NB4 (cell line): ENCODE measurements at regions not wholly inside any gene's neighbourhood (a gene's known extent, or its start where the extent isn't known, plus 50 kb on each side); places are given as distances from the start of the nearest gene placed in this dataset.

Source experiments
- MYC ChIP-seq: IDR thresholded peaks from 2 replicates; pipeline ENCODE4 v1.6.1; 2011; ENCODE audit warnings: low read depth, low read length
- POLR2A ChIP-seq: IDR thresholded peaks from 2 replicates; pipeline ENCODE4 v1.6.1; 2011; ENCODE audit warnings: mild to moderate bottlenecking; ENCODE audit not compliant: insufficient read length; ENCODE audit errors: extremely low read depth
- TF ChIP-seq, protein P1 (sequence below): IDR thresholded peaks from one replicate; pipeline ENCODE4 v1.5.1; 2012; ENCODE audit warnings: low read depth, low read length
- TF ChIP-seq, protein P2 (sequence below): IDR thresholded peaks from 2 replicates; pipeline ENCODE4 v1.6.1; 2011; ENCODE audit warnings: low read depth, low read length

DNA sequence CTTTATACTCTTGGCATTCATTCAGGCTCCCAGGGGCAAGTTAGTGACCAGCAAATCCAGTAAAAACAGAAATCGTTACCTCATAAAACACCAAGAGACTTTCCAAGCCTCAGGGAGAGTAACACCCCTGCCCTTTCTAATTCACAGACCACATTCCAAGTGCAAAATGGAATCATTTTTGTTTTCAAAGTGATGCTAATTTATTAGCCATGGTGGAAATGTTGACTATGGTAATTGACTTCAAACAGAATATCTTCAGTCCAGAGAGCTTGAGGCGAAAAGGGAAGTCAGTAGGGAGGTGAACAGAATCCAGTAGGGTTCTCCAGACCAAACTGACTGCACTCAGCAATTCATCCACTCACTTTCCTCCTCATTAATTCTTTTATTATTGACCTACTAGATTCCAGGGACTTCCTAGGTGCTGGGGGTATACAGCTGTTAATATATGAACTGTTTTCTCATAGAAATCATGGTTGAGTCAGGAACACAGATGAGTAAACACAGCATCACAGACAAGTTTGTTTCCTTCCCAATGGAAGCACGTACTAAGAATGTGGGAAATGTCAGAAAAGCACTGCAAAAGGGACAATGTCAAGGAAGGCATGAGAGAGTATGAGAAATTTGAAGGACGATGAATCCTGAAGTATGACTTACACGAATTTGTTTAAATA lies 388.5 kb upstream of the C1orf87 start:
- TF ChIP-seq POLR2A, result no peak
- TF ChIP-seq, protein P1, sequence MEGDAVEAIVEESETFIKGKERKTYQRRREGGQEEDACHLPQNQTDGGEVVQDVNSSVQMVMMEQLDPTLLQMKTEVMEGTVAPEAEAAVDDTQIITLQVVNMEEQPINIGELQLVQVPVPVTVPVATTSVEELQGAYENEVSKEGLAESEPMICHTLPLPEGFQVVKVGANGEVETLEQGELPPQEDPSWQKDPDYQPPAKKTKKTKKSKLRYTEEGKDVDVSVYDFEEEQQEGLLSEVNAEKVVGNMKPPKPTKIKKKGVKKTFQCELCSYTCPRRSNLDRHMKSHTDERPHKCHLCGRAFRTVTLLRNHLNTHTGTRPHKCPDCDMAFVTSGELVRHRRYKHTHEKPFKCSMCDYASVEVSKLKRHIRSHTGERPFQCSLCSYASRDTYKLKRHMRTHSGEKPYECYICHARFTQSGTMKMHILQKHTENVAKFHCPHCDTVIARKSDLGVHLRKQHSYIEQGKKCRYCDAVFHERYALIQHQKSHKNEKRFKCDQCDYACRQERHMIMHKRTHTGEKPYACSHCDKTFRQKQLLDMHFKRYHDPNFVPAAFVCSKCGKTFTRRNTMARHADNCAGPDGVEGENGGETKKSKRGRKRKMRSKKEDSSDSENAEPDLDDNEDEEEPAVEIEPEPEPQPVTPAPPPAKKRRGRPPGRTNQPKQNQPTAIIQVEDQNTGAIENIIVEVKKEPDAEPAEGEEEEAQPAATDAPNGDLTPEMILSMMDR, result no peak
- TF ChIP-seq, protein P2, sequence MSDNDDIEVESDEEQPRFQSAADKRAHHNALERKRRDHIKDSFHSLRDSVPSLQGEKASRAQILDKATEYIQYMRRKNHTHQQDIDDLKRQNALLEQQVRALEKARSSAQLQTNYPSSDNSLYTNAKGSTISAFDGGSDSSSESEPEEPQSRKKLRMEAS, result no peak
- no peak for TF ChIP-seq MYC
